Tibial artery (tissue), 4 donors: ENCODE measurements at regions not wholly inside any gene's neighbourhood (a gene's known extent, or its start where the extent isn't known, plus 50 kb on each side); places are given as distances from the start of the nearest gene placed in this dataset.
"Not testable (repeated sequence)": the region's sequence is repeated elsewhere in the genome, so short reads cannot be mapped to it uniquely, and the experiment has no call there.

Experiments used
- DNase-seq, 2 donors: peaks; one replicate each; pipeline ENCODE4 v3.0.0-alpha.2; 2019
- H3K27ac ChIP-seq, 2 donors: fragments of 200-600 bp; sonication (generic) in 1 of 2; 1 replicate in 1 of 2; 2 replicates in 1 of 2; pipeline ENCODE4 v1.5.1; 2018 to 2019; ENCODE audit warnings: mild to moderate bottlenecking in 1 of 2
- H3K27me3 ChIP-seq, 2 donors: fragments of 200-600 bp; sonication (generic) in 1 of 2; one replicate each; pipeline versions ENCODE4 v1.5.1 to v1.6.0; 2016 to 2019
- H3K36me3 ChIP-seq, 3 donors: fragments of 200-600 bp; sonication (generic) in 2 of 3; one replicate each; pipeline ENCODE4 v1.5.1; 2016 to 2019; ENCODE audit warnings: mild to moderate bottlenecking in 2 of 3
- H3K4me1 ChIP-seq, 4 donors: fragments of 200-600 bp; sonication (generic) in 2 of 4; 1 replicate in 3 of 4; 2 replicates in 1 of 4; pipeline ENCODE4 v1.5.1; 2016 to 2019
- H3K4me3 ChIP-seq, 2 donors: fragments of 200-600 bp; sonication (generic) in 1 of 2; 1 replicate in 1 of 2; 2 replicates in 1 of 2; pipeline ENCODE4 v1.5.1; 2018 to 2019; ENCODE audit warnings: mild to moderate bottlenecking in 2 of 2
- H3K9me3 ChIP-seq, 3 donors: fragments of 200-600 bp; sonication (generic) in 1 of 3; one replicate each; pipeline ENCODE4 v1.5.1; 2016 to 2019
- intact Hi-C: fragments of 100-400 bp; cut with DNase I; formaldehyde crosslinking; loops from one replicate; pipeline ENCODE4 v1.15.0; 2023; ENCODE audit warnings: low total_unique reads
- TF ChIP-seq, protein P1 (sequence below), 2 experiments: fragments of 200-600 bp in 1 of 2; fragments of 450-650 bp in 1 of 2; IDR thresholded peaks; one replicate each; pipeline ENCODE4 v1.5.1; 2017 to 2019; ENCODE audit warnings: antibody characterized with exemption in 2 of 2, mild to moderate bottlenecking in 1 of 2, moderate library complexity in 1 of 2

GRCh38 chr15:93759629-93760028 lies 471.7 kb upstream of the MCTP2 start:
- no peak overlapping the region for H3K4me3 ChIP-seq
- H3K36me3 ChIP-seq: no peaks in the 10 kb centered on the region
- H3K9me3 ChIP-seq: peaks cover 0 to 7% (median 0%) of the 10 kb centered on the region in 3 donors
- no peaks in the 10 kb centered on the region for H3K27me3 ChIP-seq
- intact Hi-C loops: no loop called here
- TF ChIP-seq, protein P1, sequence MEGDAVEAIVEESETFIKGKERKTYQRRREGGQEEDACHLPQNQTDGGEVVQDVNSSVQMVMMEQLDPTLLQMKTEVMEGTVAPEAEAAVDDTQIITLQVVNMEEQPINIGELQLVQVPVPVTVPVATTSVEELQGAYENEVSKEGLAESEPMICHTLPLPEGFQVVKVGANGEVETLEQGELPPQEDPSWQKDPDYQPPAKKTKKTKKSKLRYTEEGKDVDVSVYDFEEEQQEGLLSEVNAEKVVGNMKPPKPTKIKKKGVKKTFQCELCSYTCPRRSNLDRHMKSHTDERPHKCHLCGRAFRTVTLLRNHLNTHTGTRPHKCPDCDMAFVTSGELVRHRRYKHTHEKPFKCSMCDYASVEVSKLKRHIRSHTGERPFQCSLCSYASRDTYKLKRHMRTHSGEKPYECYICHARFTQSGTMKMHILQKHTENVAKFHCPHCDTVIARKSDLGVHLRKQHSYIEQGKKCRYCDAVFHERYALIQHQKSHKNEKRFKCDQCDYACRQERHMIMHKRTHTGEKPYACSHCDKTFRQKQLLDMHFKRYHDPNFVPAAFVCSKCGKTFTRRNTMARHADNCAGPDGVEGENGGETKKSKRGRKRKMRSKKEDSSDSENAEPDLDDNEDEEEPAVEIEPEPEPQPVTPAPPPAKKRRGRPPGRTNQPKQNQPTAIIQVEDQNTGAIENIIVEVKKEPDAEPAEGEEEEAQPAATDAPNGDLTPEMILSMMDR (IDR thresholded peaks at IDR 0.05): no peak
- no peak for DNase-seq
- H3K27ac ChIP-seq: no peak overlapping the region
- no peaks in the 10 kb centered on the region for H3K4me1 ChIP-seq

DNA sequence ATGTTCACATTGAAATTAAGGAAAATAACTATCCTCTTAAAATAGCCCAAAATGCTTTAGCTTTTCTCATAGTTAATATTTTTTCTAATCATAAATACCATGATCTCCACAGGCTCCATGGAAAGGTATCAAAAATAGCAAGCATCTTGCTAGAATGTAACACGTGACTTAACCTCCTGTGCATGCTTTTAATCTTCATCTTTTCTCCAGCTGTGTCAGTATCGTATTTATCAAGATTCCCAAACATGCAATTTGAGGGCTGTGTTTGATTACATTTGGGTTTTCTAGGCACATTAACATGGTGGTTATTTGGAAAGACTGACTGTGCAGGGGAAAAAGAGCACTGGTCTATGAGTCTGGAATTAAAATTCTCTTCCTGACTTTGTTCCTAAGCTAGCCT lies 472.5 kb upstream of the MCTP2 start:
- no peak for DNase-seq
- intact Hi-C loops: no loop called here
- Histone ChIP-seq H3K27ac (no peak overlapping the region), H3K4me3 (no peak overlapping the region), H3K27me3 (no peaks in the 10 kb centered on the region), H3K9me3 (peaks cover 0 to 7% (median 0%) of the 10 kb centered on the region in 3 donors), H3K36me3 (no peaks in the 10 kb centered on the region), H3K4me1 (no peaks in the 10 kb centered on the region)
- TF ChIP-seq, protein P1 (IDR thresholded peaks at IDR 0.05): no peak

GRCh38 chr15:93748710-93749109 lies 482.7 kb upstream of the MCTP2 start:
- Histone ChIP-seq H3K27me3 (no peaks in the 10 kb centered on the region), H3K4me3 (no peak overlapping the region), H3K36me3 (no peaks in the 10 kb centered on the region), H3K4me1 (no peaks in the 10 kb centered on the region), H3K27ac (no peak overlapping the region), H3K9me3 (peaks cover 0 to 5% (median 0%) of the 10 kb centered on the region in 3 donors)
- DNase-seq: no peak
- intact Hi-C loops: no loop called here
- TF ChIP-seq, protein P1 (IDR thresholded peaks at IDR 0.05): no peak

DNA sequence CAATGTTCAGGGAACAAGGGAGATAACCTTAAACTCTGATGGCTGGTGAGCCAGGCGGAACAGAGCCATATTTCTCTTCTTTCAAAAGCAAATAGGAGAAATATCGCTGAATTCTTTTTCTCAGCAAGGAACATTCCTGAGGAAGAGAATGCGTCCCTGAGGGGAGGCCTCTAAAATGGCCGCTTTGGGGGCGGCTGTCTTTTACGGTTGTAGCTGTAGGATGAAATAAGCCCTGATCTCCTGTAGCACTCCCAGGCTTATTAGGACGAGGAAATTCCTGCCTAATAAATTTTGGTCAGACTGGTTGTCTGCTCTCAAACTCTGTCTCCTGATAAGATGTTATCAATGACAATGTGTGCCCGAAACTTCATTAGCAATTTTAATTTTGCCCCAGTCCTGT lies 496.4 kb upstream of the MCTP2 start:
- H3K27me3 ChIP-seq, H3K36me3 ChIP-seq, H3K4me3 ChIP-seq, H3K9me3 ChIP-seq, H3K4me1 ChIP-seq, intact Hi-C loops, H3K27ac ChIP-seq, DNase-seq: not testable (repeated sequence)

DNA sequence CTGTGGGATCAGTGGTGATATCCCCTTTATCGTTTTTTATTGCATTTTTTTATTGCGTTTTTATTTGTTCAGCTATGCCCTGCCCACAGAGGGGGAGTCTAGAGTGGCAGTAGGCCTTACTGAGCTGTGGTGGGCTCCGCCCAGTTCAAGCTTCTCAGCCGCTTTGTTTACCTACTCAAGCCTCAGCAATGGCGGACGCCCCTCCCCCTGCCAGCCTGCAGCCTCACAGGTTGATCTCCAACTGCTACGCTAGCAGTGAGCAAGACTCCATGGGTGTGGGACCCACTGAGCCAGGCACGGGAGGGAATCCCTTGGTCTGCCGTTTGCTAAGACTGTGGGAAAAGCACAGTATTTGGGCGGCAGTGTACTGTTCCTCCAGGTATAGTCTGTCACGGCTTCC lies 500.6 kb upstream of the MCTP2 start:
- TF ChIP-seq, protein P1 (IDR thresholded peaks at IDR 0.05): no peak
- no peak overlapping the region for H3K4me3 ChIP-seq
- no peak overlapping the region for H3K27ac ChIP-seq
- intact Hi-C loops: no loop called here
- H3K9me3 ChIP-seq: peaks cover 0 to 7% (median 0%) of the 10 kb centered on the region in 3 donors
- H3K36me3 ChIP-seq: no peaks in the 10 kb centered on the region
- no peaks in the 10 kb centered on the region for H3K4me1 ChIP-seq
- no peak for DNase-seq
- no peaks in the 10 kb centered on the region for H3K27me3 ChIP-seq

- Histone ChIP-seq H3K4me1 (no peaks in the 10 kb centered on the region), H3K27ac (no peak overlapping the region), H3K27me3 (no peaks in the 10 kb centered on the region), H3K9me3 (no peaks in the 10 kb centered on the region), H3K36me3 (no peaks in the 10 kb centered on the region), H3K4me3 (no peak overlapping the region)
- DNase-seq: no peak
- intact Hi-C loops: no loop called here
- TF ChIP-seq, protein P1 (IDR thresholded peaks at IDR 0.05): no peak
These were observed 509.2 kb upstream of the MCTP2 start for GRCh38 chr15:93722165-93722564.
